Neural cell (in vitro differentiated cells): ENCODE measurements at regions not wholly inside any gene's neighbourhood (a gene's known extent, or its start where the extent isn't known, plus 50 kb on each side); places are given as distances from the start of the nearest gene placed in this dataset.

Experiments
- H2AFZ ChIP-seq: fragments of 200-600, 300-800 bp; sonication (generic), shearing (Covaris generic); 2 replicates; pipeline ENCODE4 v1.6.0; 2014; ENCODE audit warnings: low read depth, mild to moderate bottlenecking, antibody characterized with exemption, low read length, moderate library complexity
- H3F3A ChIP-seq: fragments of 200-600 bp; shearing (Covaris generic); 2 replicates; pipeline ENCODE4 v1.6.1; 2016; ENCODE audit warnings: mild to moderate bottlenecking, moderate library complexity, mixed read lengths, antibody characterized with exemption, low read length; ENCODE audit not compliant: insufficient read depth, poor library complexity, severe bottlenecking
- H3K27ac ChIP-seq: fragments of 200-600, 300-800 bp; sonication (generic), shearing (Covaris generic); 2 replicates; pipeline ENCODE4 v1.5.1; 2014; ENCODE audit warnings: mild to moderate bottlenecking, low read length, moderate library complexity
- H3K27me3 ChIP-seq: fragments of 300-800, 200-600 bp; sonication (generic), shearing (Covaris generic); 2 replicates; pipeline ENCODE4 v1.6.0; 2014; ENCODE audit warnings: mild to moderate bottlenecking, low read depth, low read length, moderate library complexity; ENCODE audit not compliant: insufficient read depth
- H3K36me3 ChIP-seq: fragments of 300-800, 200-600 bp; sonication (generic), shearing (Covaris generic); 2 replicates; pipeline ENCODE4 v1.5.1; 2014; ENCODE audit warnings: mild to moderate bottlenecking, antibody characterized with exemption, low read length, moderate library complexity; ENCODE audit not compliant: insufficient read depth
- H3K4me2 ChIP-seq: fragments of 300-800, 200-600 bp; sonication (generic), shearing (Covaris generic); 2 replicates; pipeline ENCODE4 v1.6.0; 2014; ENCODE audit warnings: mild to moderate bottlenecking, low read length
- H3K4me3 ChIP-seq: fragments of 300-800, 200-600 bp; sonication (generic), shearing (Covaris generic); 2 replicates; pipeline ENCODE4 v1.5.1; 2014; ENCODE audit warnings: mild to moderate bottlenecking, low read length, moderate library complexity
- H3K79me2 ChIP-seq: fragments of 200-600 bp; shearing (Covaris generic); replicated peaks from 2 replicates; pipeline ENCODE4 v1.6.0; 2014; ENCODE audit warnings: mild to moderate bottlenecking, low read length, moderate library complexity; ENCODE audit not compliant: insufficient read depth
- H3K9ac ChIP-seq: fragments of 300-800, 200-600 bp; sonication (generic), shearing (Covaris generic); 2 replicates; pipeline ENCODE4 v1.6.1; 2016; ENCODE audit warnings: mild to moderate bottlenecking, low read length, mixed read lengths
- H3K9me2 ChIP-seq: fragments of 200-600 bp; shearing (Covaris generic); 2 replicates; pipeline ENCODE4 v1.6.1; 2016; ENCODE audit warnings: mild to moderate bottlenecking, low read length, mixed read lengths; ENCODE audit not compliant: insufficient read depth
- H3K9me3 ChIP-seq: fragments of 200-600, 300-800 bp; sonication (generic), shearing (Covaris generic); 2 replicates; pipeline ENCODE4 v1.6.1; 2016; ENCODE audit warnings: mild to moderate bottlenecking, mixed run types, low read length, moderate library complexity, mixed read lengths
- H4K20me1 ChIP-seq: fragments of 200-600 bp; shearing (Covaris generic); 2 replicates; pipeline ENCODE4 v1.6.1; 2016; ENCODE audit warnings: mild to moderate bottlenecking, mixed run types; ENCODE audit not compliant: insufficient read depth
- EP300 ChIP-seq: fragments of 450-650 bp; conservative IDR thresholded peaks from 2 replicates; pipeline ENCODE4 v1.6.1; 2014; ENCODE audit warnings: antibody characterized with exemption, mild to moderate bottlenecking, moderate library complexity; ENCODE audit not compliant: poor library complexity, severe bottlenecking
- EZH2 ChIP-seq: fragments of 200-600, 300-800 bp; shearing (Covaris generic), sonication (generic); IDR thresholded peaks from 2 replicates; pipeline ENCODE4 v1.6.1; 2014; ENCODE audit warnings: antibody characterized with exemption, low read length, borderline replicate concordance, mild to moderate bottlenecking; ENCODE audit not compliant: insufficient read depth, poor library complexity, severe bottlenecking
- MXI1 ChIP-seq: fragments of 450-650 bp; conservative IDR thresholded peaks from 2 replicates; pipeline ENCODE4 v1.6.1; 2014; ENCODE audit warnings: antibody characterized with exemption, mild to moderate bottlenecking; ENCODE audit not compliant: poor library complexity, severe bottlenecking
- POLR2AphosphoS5 ChIP-seq: IDR thresholded peaks from 2 replicates; pipeline ENCODE4 v1.6.1; 2012
- RAD21 ChIP-seq: fragments of 450-650 bp; conservative IDR thresholded peaks from 2 replicates; pipeline ENCODE4 v1.6.1; 2014; ENCODE audit warnings: antibody characterized with exemption, mild to moderate bottlenecking, moderate library complexity
- SMC3 ChIP-seq: fragments of 450-650 bp; conservative IDR thresholded peaks from 2 replicates; pipeline ENCODE4 v1.6.1; 2014; ENCODE audit warnings: antibody characterized with exemption, mild to moderate bottlenecking, moderate library complexity; ENCODE audit not compliant: poor library complexity
- TAF1 ChIP-seq: IDR thresholded peaks from 2 replicates; pipeline ENCODE4 v1.6.1; 2012; ENCODE audit warnings: low read depth
- TF ChIP-seq, protein P1 (sequence below): IDR thresholded peaks from 2 replicates; pipeline ENCODE4 v1.6.1; 2012; ENCODE audit warnings: borderline replicate concordance
- TF ChIP-seq, protein P2 (sequence below): fragments of 450-650 bp; IDR thresholded peaks from 2 replicates; pipeline ENCODE4 v1.5.1; 2014; ENCODE audit warnings: antibody characterized with exemption, mild to moderate bottlenecking, moderate library complexity; ENCODE audit not compliant: poor library complexity, severe bottlenecking

DNA sequence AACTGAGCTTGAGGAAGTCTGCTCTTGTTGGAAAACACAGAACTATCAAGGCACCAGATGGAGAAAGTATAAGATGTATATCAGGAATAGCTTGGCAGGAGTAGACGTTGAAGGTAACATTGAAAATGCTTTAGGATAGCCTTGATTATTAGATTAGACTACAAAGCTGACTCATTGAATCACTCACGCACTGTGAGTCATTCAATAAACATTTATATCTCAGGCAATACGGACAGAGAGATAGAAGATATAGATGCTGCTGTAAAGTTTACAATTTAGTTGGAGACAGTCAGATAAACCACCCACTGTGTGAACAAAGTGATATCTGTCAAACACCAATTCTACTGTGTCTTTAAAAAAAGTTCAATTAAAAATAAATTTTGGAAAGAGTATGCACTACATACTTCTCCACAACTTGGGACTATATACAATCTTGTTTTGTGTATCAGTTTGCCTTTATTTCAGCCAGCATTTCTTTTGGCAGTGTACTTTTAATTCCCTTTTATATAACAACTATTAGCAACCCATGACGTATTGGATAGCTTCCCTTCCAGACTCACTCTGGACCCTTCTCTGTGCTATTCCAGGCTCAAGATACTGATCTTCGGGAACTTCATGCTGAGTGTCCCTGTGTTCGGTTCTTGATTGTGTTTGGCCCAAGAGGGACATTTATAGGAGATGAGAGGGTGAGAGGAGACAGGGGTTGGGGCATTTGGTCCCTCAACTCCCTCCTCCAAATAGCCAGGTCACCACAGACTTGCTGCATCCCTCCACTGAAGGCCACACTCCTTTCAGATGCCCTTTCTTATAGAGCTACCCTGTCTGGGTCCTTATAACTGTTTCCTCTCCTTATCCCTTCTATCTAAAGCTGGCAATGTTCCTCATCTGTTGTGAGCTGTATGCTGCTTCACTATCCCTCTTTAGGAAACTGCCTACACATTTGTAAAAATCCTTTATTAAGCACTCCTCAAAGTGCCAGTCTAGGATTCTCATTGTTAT, 176.6 kb upstream of the PTPRK start:
- no peaks in the 10 kb centered on the region for H3K9me3 ChIP-seq
- H3K4me2 ChIP-seq, result no peak overlapping the region
- H3K27ac ChIP-seq, result no peak overlapping the region
- no peaks in the 10 kb centered on the region for H3K9me2 ChIP-seq
- no peaks in the 10 kb centered on the region for H3K36me3 ChIP-seq
- H3K9ac ChIP-seq, result no peak overlapping the region
- TF ChIP-seq SMC3 (no peak), TAF1 (no peak), EZH2 (no peak)
- no peak overlapping the region for H2AFZ ChIP-seq
- no peaks in the 10 kb centered on the region for H4K20me1 ChIP-seq
- H3K27me3 ChIP-seq, result no peaks in the 10 kb centered on the region
- H3F3A ChIP-seq, result no peaks in the 10 kb centered on the region
- H3K79me2 ChIP-seq, result no peaks in the 10 kb centered on the region
- H3K4me3 ChIP-seq, result no peak overlapping the region

DNA sequence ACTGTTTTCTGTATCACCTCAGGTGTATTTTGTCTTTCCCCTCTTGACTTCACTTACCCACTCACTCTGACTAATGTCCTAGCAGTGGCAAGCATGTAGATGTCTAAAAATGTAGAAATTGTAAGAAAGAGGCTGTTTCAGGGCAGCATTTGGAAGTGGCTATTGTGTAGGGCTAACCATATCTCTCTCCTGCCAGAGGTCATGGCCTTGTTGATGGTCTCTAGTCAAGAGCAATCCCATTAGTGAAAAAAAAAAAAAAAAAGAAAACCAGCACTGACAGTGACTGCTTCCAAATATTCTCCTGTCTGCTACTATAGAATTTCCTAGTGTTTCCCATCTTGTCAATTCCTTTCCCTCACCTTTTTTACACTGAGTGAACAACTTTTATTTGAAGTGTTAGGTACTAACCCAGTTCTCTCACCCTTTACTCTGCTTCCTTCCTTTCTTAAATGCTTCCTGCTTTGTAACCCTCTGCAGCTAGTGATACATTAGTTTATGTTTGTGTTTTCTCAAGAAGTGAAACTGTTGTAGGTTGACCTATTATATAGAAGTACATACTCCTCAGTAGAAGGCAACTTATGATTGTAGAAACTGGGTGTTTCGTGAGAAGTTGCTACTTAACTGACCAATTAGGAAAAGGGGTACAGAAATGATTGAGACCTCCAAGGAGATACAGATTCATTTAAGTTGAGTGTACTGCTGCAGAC, 174.1 kb upstream of the PTPRK start:
- no peak overlapping the region for H3K4me2 ChIP-seq
- H3K36me3 ChIP-seq, result no peaks in the 10 kb centered on the region
- no peaks in the 10 kb centered on the region for H3K27me3 ChIP-seq
- no peaks in the 10 kb centered on the region for H3K9me2 ChIP-seq
- H2AFZ ChIP-seq, result no peak overlapping the region
- TF ChIP-seq, protein P1, sequence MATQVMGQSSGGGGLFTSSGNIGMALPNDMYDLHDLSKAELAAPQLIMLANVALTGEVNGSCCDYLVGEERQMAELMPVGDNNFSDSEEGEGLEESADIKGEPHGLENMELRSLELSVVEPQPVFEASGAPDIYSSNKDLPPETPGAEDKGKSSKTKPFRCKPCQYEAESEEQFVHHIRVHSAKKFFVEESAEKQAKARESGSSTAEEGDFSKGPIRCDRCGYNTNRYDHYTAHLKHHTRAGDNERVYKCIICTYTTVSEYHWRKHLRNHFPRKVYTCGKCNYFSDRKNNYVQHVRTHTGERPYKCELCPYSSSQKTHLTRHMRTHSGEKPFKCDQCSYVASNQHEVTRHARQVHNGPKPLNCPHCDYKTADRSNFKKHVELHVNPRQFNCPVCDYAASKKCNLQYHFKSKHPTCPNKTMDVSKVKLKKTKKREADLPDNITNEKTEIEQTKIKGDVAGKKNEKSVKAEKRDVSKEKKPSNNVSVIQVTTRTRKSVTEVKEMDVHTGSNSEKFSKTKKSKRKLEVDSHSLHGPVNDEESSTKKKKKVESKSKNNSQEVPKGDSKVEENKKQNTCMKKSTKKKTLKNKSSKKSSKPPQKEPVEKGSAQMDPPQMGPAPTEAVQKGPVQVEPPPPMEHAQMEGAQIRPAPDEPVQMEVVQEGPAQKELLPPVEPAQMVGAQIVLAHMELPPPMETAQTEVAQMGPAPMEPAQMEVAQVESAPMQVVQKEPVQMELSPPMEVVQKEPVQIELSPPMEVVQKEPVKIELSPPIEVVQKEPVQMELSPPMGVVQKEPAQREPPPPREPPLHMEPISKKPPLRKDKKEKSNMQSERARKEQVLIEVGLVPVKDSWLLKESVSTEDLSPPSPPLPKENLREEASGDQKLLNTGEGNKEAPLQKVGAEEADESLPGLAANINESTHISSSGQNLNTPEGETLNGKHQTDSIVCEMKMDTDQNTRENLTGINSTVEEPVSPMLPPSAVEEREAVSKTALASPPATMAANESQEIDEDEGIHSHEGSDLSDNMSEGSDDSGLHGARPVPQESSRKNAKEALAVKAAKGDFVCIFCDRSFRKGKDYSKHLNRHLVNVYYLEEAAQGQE, result no peak
- TF ChIP-seq EP300 (no peak), EZH2 (no peak), POLR2AphosphoS5 (no peak), RAD21 (no peak), TAF1 (no peak), SMC3 (no peak), MXI1 (no peak)
- TF ChIP-seq, protein P2, sequence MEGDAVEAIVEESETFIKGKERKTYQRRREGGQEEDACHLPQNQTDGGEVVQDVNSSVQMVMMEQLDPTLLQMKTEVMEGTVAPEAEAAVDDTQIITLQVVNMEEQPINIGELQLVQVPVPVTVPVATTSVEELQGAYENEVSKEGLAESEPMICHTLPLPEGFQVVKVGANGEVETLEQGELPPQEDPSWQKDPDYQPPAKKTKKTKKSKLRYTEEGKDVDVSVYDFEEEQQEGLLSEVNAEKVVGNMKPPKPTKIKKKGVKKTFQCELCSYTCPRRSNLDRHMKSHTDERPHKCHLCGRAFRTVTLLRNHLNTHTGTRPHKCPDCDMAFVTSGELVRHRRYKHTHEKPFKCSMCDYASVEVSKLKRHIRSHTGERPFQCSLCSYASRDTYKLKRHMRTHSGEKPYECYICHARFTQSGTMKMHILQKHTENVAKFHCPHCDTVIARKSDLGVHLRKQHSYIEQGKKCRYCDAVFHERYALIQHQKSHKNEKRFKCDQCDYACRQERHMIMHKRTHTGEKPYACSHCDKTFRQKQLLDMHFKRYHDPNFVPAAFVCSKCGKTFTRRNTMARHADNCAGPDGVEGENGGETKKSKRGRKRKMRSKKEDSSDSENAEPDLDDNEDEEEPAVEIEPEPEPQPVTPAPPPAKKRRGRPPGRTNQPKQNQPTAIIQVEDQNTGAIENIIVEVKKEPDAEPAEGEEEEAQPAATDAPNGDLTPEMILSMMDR, result no peak
- no peak overlapping the region for H3K9ac ChIP-seq
- H3K79me2 ChIP-seq, result no peaks in the 10 kb centered on the region
- H3K27ac ChIP-seq, result no peak overlapping the region
- no peaks in the 10 kb centered on the region for H4K20me1 ChIP-seq
- H3F3A ChIP-seq, result no peaks in the 10 kb centered on the region
- H3K9me3 ChIP-seq, result no peaks in the 10 kb centered on the region
- no peak overlapping the region for H3K4me3 ChIP-seq
